ENCODE measurements at regions not wholly inside any gene's neighbourhood (a gene's known extent, or its start where the extent isn't known, plus 50 kb on each side); places are given as distances from the start of the nearest gene placed in this dataset.
A peak's percentile ranks its signal among the peaks of the same experiment; 100 is the strongest.

DNA sequence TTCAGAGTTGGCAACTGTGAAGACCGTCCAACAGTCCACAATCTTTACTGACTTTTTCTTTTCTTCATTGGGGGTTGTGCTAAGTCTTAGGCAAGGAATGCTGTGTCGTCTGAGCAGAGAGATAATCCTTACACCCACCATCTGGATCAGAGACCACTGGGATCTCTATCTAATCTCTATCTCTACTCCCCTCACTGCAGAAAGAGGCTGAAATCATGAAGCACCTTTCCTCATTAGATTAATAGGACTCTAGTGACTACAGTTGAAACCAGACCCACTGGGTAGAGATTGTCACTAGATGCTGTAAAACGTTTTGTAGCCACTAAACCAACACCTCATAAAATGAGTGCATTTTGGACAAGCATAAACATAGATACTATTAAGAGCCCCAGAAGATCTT is 387.4 kb upstream of the CELF2 start:
- H3K23ac ChIP-seq (ENCODE audit: low read length): no peak overlapping the region
- no peak overlapping the region for H3K4me3 ChIP-seq (ENCODE audit: low read length)
- WGBS (ENCODE audit: extremely low coverage, insufficient coverage, low lambda C conversion rate): no CpG with 5 or more reads among the region's 3 CpGs

DNA sequence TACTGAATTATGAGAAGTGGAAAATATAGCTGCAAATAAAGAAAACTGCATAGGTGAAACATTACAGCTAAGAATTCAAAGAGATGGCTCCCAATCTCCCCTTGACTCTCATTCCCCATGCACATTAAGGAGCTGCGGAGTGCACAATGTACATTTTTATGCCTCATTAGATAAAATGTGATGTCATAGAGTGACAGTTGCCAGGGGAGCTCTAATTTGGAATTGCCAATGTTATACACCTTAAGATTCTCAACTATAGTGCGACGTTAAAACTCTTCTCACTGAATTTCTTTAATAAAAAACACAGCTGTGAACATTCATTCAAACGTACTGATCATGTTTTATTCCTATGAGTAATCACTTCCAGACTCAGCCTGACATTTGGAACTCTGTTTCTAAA is 386.9 kb upstream of the CELF2 start:
- H3K4ac ChIP-seq (ENCODE audit: low read depth, low read length): no peak overlapping the region
- H2BK15ac ChIP-seq (replicated peaks; ENCODE audit: low read depth): no peak overlapping the region
- no peak overlapping the region for H3K18ac ChIP-seq (ENCODE audit: low read length)
- no CpG with 5 or more reads among the region's 4 CpGs for WGBS (ENCODE audit: extremely low coverage, insufficient coverage, low lambda C conversion rate)
- H3K27ac ChIP-seq (ENCODE audit: low read depth, low read length): no peak overlapping the region
- H2AK5ac ChIP-seq (ENCODE audit: low read length): no peak overlapping the region
- H4K8ac ChIP-seq (ENCODE audit: low read depth, low read length): no peak overlapping the region
- H2BK5ac ChIP-seq (ENCODE audit: low read length): no peak overlapping the region
- no peak for DNase-seq
- no peak overlapping the region for H3K9ac ChIP-seq (ENCODE audit: low read length)
- H3K23ac ChIP-seq (ENCODE audit: low read length): no peak overlapping the region
- H3K4me3 ChIP-seq (ENCODE audit: low read length): no peak overlapping the region
- no peaks in the 10 kb centered on the region for H3K79me1 ChIP-seq (ENCODE audit: low read length)
- H3K4me2 ChIP-seq (ENCODE audit: low read length): no peak overlapping the region
- H4K5ac ChIP-seq (ENCODE audit: low read length): no peak overlapping the region
- no peak overlapping the region for H2BK120ac ChIP-seq (ENCODE audit: low read depth, low read length)
- H3K4me1 ChIP-seq (ENCODE audit: control insufficient read depth, low read depth, low read length): peaks cover 2% of the 10 kb centered on the region
- no peak overlapping the region for H3K56ac ChIP-seq (ENCODE audit: low read length)
- no peaks in the 10 kb centered on the region for H3K36me3 ChIP-seq (ENCODE audit: control insufficient read depth, insufficient read depth, low read length)
- H3K79me2 ChIP-seq (ENCODE audit: control insufficient read depth, insufficient read depth, low read length): no peaks in the 10 kb centered on the region
- no peaks in the 10 kb centered on the region for H3K27me3 ChIP-seq (ENCODE audit: insufficient read depth, low read length, poor library complexity)

More for the DNA sequence above, 387.4 kb upstream of the CELF2 start:
- peaks cover 2% of the 10 kb centered on the region for H3K4me1 ChIP-seq (ENCODE audit: control insufficient read depth, low read depth, low read length)
- H3K36me3 ChIP-seq (ENCODE audit: control insufficient read depth, insufficient read depth, low read length): no peaks in the 10 kb centered on the region
- H4K8ac ChIP-seq (ENCODE audit: low read depth, low read length): no peak overlapping the region
- no peak overlapping the region for H3K4me2 ChIP-seq (ENCODE audit: low read length)
- no peaks in the 10 kb centered on the region for H3K79me2 ChIP-seq (ENCODE audit: control insufficient read depth, insufficient read depth, low read length)
- no peak overlapping the region for H3K18ac ChIP-seq (ENCODE audit: low read length)
- no peak overlapping the region for H3K4ac ChIP-seq (ENCODE audit: low read depth, low read length)
- H2BK120ac ChIP-seq (ENCODE audit: low read depth, low read length): no peak overlapping the region
- no peak overlapping the region for H2BK15ac ChIP-seq (replicated peaks; ENCODE audit: low read depth)
- no peak overlapping the region for H3K27ac ChIP-seq (ENCODE audit: low read depth, low read length)
- peak; percentile 57 for DNase-seq
- no peaks in the 10 kb centered on the region for H3K27me3 ChIP-seq (ENCODE audit: insufficient read depth, low read length, poor library complexity)
- no peak overlapping the region for H4K5ac ChIP-seq (ENCODE audit: low read length)
- H2AK5ac ChIP-seq (ENCODE audit: low read length): no peak overlapping the region
- H2BK5ac ChIP-seq (ENCODE audit: low read length): no peak overlapping the region
- H3K79me1 ChIP-seq (ENCODE audit: low read length): no peaks in the 10 kb centered on the region
- H3K56ac ChIP-seq (ENCODE audit: low read length): no peak overlapping the region
- H3K9ac ChIP-seq (ENCODE audit: low read length): no peak overlapping the region

DNA sequence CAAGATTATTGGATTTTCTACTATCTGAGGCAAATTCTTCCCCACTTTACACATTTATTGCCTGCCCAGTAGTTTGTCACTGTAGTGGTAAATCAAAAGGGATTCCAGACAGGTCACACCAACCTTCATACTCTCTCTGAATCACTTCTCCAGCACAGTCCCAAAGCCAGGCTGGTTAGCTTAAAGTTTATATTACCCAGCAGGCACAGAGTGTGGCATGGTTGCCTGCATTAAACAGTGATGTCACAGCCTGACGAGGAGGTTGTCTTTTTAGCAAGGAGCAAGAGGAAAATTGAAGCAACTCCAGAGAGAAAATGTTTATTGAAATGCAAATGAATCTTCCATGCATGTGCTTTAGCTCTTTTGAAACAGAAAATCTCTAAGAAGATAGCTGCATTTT is 375.5 kb upstream of the CELF2 start:
- Histone ChIP-seq H2BK120ac (ENCODE audit: low read depth, low read length) (no peak overlapping the region), H4K5ac (ENCODE audit: low read length) (no peak overlapping the region), H2BK5ac (ENCODE audit: low read length) (no peak overlapping the region), H3K56ac (ENCODE audit: low read length) (no peak overlapping the region), H4K8ac (ENCODE audit: low read depth, low read length) (no peak overlapping the region), H3K4me2 (ENCODE audit: low read length) (no peak overlapping the region), H3K23ac (ENCODE audit: low read length) (no peak overlapping the region), H3K27me3 (ENCODE audit: insufficient read depth, low read length, poor library complexity) (no peaks in the 10 kb centered on the region), H3K4me3 (ENCODE audit: low read length) (no peak overlapping the region), H2AK5ac (ENCODE audit: low read length) (no peak overlapping the region), H3K79me2 (ENCODE audit: control insufficient read depth, insufficient read depth, low read length) (no peaks in the 10 kb centered on the region), H3K36me3 (ENCODE audit: control insufficient read depth, insufficient read depth, low read length) (no peaks in the 10 kb centered on the region), H3K79me1 (ENCODE audit: low read length) (no peaks in the 10 kb centered on the region), H3K27ac (ENCODE audit: low read depth, low read length) (no peak overlapping the region), H3K9ac (ENCODE audit: low read length) (no peak overlapping the region), H3K4ac (ENCODE audit: low read depth, low read length) (no peak overlapping the region), H3K4me1 (ENCODE audit: control insufficient read depth, low read depth, low read length) (no peaks in the 10 kb centered on the region), H3K18ac (ENCODE audit: low read length) (no peak overlapping the region), H2BK15ac (replicated peaks; ENCODE audit: low read depth) (no peak overlapping the region)
- WGBS (ENCODE audit: extremely low coverage, insufficient coverage, low lambda C conversion rate): no CpG with 5 or more reads among the region's 1 CpG
- DNase-seq: no peak

DNA sequence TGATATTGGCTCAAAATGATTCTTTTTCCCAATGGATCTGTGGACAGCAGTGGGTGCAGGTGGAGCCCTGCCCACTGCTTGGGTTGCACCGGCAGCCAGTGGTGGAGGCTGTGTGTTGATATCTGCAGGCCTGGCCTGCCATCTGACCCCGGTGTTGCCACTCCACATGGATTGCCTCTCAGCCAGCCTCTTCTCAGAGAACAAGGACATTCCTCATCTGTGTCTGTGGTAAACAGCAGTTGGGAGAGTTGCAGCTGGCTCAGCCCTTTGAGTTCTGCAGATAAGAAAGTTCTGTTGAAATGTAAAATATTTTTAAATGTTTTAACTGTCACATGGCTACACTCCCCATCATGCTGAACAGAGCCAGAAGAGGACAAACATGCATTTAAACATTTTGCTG is 374.9 kb upstream of the CELF2 start:
- H4K8ac ChIP-seq (ENCODE audit: low read depth, low read length): no peak overlapping the region
- H2BK120ac ChIP-seq (ENCODE audit: low read depth, low read length): no peak overlapping the region
- H3K9ac ChIP-seq (ENCODE audit: low read length): no peak overlapping the region
- H3K27me3 ChIP-seq (ENCODE audit: insufficient read depth, low read length, poor library complexity): no peaks in the 10 kb centered on the region
- WGBS (ENCODE audit: extremely low coverage, insufficient coverage, low lambda C conversion rate): no CpG with 5 or more reads among the region's 2 CpGs
- no peak overlapping the region for H3K18ac ChIP-seq (ENCODE audit: low read length)
- H3K79me1 ChIP-seq (ENCODE audit: low read length): no peaks in the 10 kb centered on the region
- H3K27ac ChIP-seq (ENCODE audit: low read depth, low read length): no peak overlapping the region
- no peaks in the 10 kb centered on the region for H3K79me2 ChIP-seq (ENCODE audit: control insufficient read depth, insufficient read depth, low read length)
- H3K36me3 ChIP-seq (ENCODE audit: control insufficient read depth, insufficient read depth, low read length): no peaks in the 10 kb centered on the region
- H3K4me1 ChIP-seq (ENCODE audit: control insufficient read depth, low read depth, low read length): no peaks in the 10 kb centered on the region
- no peak overlapping the region for H3K23ac ChIP-seq (ENCODE audit: low read length)
- H2BK5ac ChIP-seq (ENCODE audit: low read length): no peak overlapping the region
- no peak overlapping the region for H2AK5ac ChIP-seq (ENCODE audit: low read length)
- H3K4ac ChIP-seq (ENCODE audit: low read depth, low read length): no peak overlapping the region
- H3K4me3 ChIP-seq (ENCODE audit: low read length): no peak overlapping the region
- H3K4me2 ChIP-seq (ENCODE audit: low read length): no peak overlapping the region
- H4K5ac ChIP-seq (ENCODE audit: low read length): no peak overlapping the region
- no peak overlapping the region for H3K56ac ChIP-seq (ENCODE audit: low read length)
- no peak for DNase-seq
- H2BK15ac ChIP-seq (replicated peaks; ENCODE audit: low read depth): no peak overlapping the region

DNA sequence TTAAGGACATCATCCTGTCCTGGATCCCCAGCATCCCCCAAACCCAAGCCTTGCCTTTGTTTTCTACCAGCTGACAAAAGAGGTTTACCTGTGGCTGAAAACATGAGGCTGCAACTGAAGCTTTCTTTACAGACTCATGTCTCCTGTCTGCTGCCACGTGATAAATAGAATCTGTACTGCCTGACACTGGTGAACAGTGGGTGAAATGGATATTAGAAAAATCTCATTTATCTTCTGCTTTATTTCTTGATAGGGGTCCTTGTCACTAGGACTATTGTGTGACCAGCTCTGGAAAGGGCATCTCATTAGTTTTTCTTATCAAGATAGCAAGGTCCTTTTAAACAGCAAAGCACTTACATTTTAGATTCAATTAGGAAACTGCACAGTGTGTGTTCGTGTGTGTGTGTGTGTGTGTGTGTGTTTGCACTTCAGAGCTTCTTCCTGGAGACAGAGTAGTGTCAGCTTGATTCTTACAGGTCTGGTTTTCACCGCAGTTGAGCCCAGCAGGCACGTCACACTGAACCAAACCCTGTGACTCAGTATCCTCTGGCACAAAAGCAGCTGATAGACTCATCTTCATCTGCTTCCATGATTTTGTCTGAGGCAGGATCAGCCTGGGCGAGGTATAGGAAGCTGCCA is 373.5 kb upstream of the CELF2 start:
- DNase-seq: no peak
- Histone ChIP-seq H2BK120ac (ENCODE audit: low read depth, low read length) (no peak overlapping the region), H2BK15ac (replicated peaks; ENCODE audit: low read depth) (no peak overlapping the region), H4K8ac (ENCODE audit: low read depth, low read length) (no peak overlapping the region), H3K23ac (ENCODE audit: low read length) (no peak overlapping the region), H3K4me3 (ENCODE audit: low read length) (no peak overlapping the region), H3K27ac (ENCODE audit: low read depth, low read length) (no peak overlapping the region), H2AK5ac (ENCODE audit: low read length) (no peak overlapping the region), H3K4me2 (ENCODE audit: low read length) (no peak overlapping the region), H3K79me2 (ENCODE audit: control insufficient read depth, insufficient read depth, low read length) (no peaks in the 10 kb centered on the region), H3K18ac (ENCODE audit: low read length) (no peak overlapping the region), H3K4me1 (ENCODE audit: control insufficient read depth, low read depth, low read length) (no peaks in the 10 kb centered on the region), H2BK5ac (ENCODE audit: low read length) (no peak overlapping the region), H3K4ac (ENCODE audit: low read depth, low read length) (no peak overlapping the region), H3K9ac (ENCODE audit: low read length) (no peak overlapping the region), H3K36me3 (ENCODE audit: control insufficient read depth, insufficient read depth, low read length) (no peaks in the 10 kb centered on the region), H3K27me3 (ENCODE audit: insufficient read depth, low read length, poor library complexity) (no peaks in the 10 kb centered on the region), H3K56ac (ENCODE audit: low read length) (no peak overlapping the region), H3K79me1 (ENCODE audit: low read length) (no peaks in the 10 kb centered on the region), H4K5ac (ENCODE audit: low read length) (no peak overlapping the region)
- WGBS (ENCODE audit: extremely low coverage, insufficient coverage, low lambda C conversion rate): no CpG with 5 or more reads among the region's 5 CpGs

All from mesendoderm (in vitro differentiated cells).